MM.1S (cell line): ENCODE measurements at regions not wholly inside any gene's neighbourhood (a gene's known extent, or its start where the extent isn't known, plus 50 kb on each side); places are given as distances from the start of the nearest gene placed in this dataset.

Experiments
- DNase-seq: peaks from one replicate; pipeline ENCODE4 v3.0.0-alpha.2; 2015
- H2AFZ ChIP-seq: fragments of 300-600 bp; sonication (generic); 2 replicates; pipeline ENCODE4 v1.6.0; 2016; ENCODE audit warnings: antibody characterized with exemption, low read length
- H3F3A ChIP-seq: fragments of 300-600 bp; sonication (generic); 2 replicates; pipeline ENCODE4 v1.6.1; 2016; ENCODE audit warnings: mild to moderate bottlenecking, antibody characterized with exemption, low read length, moderate library complexity, mixed read lengths; ENCODE audit not compliant: insufficient read depth
- H3K27ac ChIP-seq: fragments of 300-600 bp; sonication (generic); 2 replicates; pipeline ENCODE4 v1.5.1; 2016; ENCODE audit warnings: mild to moderate bottlenecking, low read length
- H3K27me3 ChIP-seq: fragments of 300-600 bp; sonication (generic); replicated peaks from 2 replicates; pipeline ENCODE4 v1.6.0; 2016; ENCODE audit warnings: low read length; ENCODE audit not compliant: insufficient read depth
- H3K36me3 ChIP-seq: fragments of 300-600 bp; sonication (generic); replicated peaks from 2 replicates; pipeline ENCODE4 v1.6.1; 2016; ENCODE audit warnings: mild to moderate bottlenecking, low read length, mixed read lengths; ENCODE audit not compliant: insufficient read depth
- H3K4me1 ChIP-seq: fragments of 300-600 bp; sonication (generic); 2 replicates; pipeline ENCODE4 v1.6.1; 2016; ENCODE audit warnings: low read length, mixed read lengths
- H3K4me2 ChIP-seq: fragments of 300-600 bp; sonication (generic); 2 replicates; pipeline ENCODE4 v1.6.0; 2016; ENCODE audit warnings: low read depth, low read length
- H3K4me3 ChIP-seq: fragments of 300-600 bp; sonication (generic); 2 replicates; pipeline ENCODE4 v1.5.1; 2016; ENCODE audit warnings: low read length, mixed read lengths
- H3K79me2 ChIP-seq: fragments of 300-600 bp; sonication (generic); 2 replicates; pipeline ENCODE4 v1.6.1; 2016; ENCODE audit warnings: mixed run types, low read length, mixed read lengths
- H3K9ac ChIP-seq: fragments of 300-600 bp; sonication (generic); 2 replicates; pipeline ENCODE4 v1.6.1; 2016; ENCODE audit warnings: low read length, mixed read lengths
- H3K9me2 ChIP-seq: fragments of 300-600 bp; sonication (generic); replicated peaks from 2 replicates; pipeline ENCODE4 v1.6.1; 2016; ENCODE audit warnings: mild to moderate bottlenecking, low read length, mixed read lengths; ENCODE audit not compliant: insufficient read depth
- H3K9me3 ChIP-seq: fragments of 300-600 bp; sonication (generic); replicated peaks from 2 replicates; pipeline ENCODE4 v1.6.1; 2016; ENCODE audit warnings: mild to moderate bottlenecking, low read length, mixed read lengths; ENCODE audit not compliant: insufficient read depth
- H4K20me1 ChIP-seq: fragments of 300-600 bp; sonication (generic); 2 replicates; pipeline ENCODE4 v1.6.1; 2016; ENCODE audit warnings: mild to moderate bottlenecking, low read length, moderate library complexity, mixed read lengths; ENCODE audit not compliant: insufficient read depth
- EZH2 ChIP-seq: fragments of 300-600 bp; sonication (generic); optimal IDR thresholded peaks from 2 replicates; pipeline ENCODE3; 2017; ENCODE audit warnings: low read depth, mild to moderate bottlenecking, antibody characterized with exemption, low read length, mixed read lengths
- EZH2phosphoT487 ChIP-seq: fragments of 300-600 bp; sonication (generic); IDR thresholded peaks from 2 replicates; pipeline ENCODE4 v1.6.1; 2018; ENCODE audit warnings: antibody characterized with exemption, low read length
- TF ChIP-seq, protein P1 (sequence below): fragments of 300-600 bp; sonication (generic); IDR thresholded peaks from 2 replicates; pipeline ENCODE4 v1.5.1; 2016; ENCODE audit warnings: antibody characterized with exemption, low read length, mixed read lengths

DNA sequence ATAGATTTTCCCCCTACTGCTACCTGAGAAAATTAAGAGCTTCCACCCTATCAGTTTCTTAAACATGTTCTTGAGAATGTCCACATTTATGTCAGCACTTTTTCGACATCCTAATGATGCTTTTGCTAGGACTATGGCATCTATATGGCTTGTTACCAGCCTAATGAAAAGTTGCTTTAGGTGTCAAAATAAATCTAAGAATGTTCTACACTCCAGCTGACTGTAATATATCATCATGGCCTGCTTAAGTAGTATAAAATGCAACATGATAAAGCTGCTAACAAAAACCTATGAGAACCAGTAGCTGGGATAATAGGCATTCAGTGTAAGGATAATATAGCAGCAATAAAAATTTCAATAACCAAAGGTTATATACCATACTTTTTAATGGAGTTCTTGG lies 1983.5 kb upstream of the CELF4 start:
- DNase-seq: no peak
- no peak overlapping the region for H2AFZ ChIP-seq
- H3K9ac ChIP-seq: no peak overlapping the region
- H3K9me3 ChIP-seq: no peaks in the 10 kb centered on the region
- H4K20me1 ChIP-seq: no peaks in the 10 kb centered on the region
- no peaks in the 10 kb centered on the region for H3K79me2 ChIP-seq
- no peak overlapping the region for H3K4me2 ChIP-seq
- H3K4me1 ChIP-seq: no peaks in the 10 kb centered on the region
- H3K4me3 ChIP-seq: no peak overlapping the region
- H3K9me2 ChIP-seq: no peaks in the 10 kb centered on the region
- no peaks in the 10 kb centered on the region for H3K27me3 ChIP-seq
- no peaks in the 10 kb centered on the region for H3K36me3 ChIP-seq
- TF ChIP-seq EZH2: no peak
- TF ChIP-seq, protein P1, sequence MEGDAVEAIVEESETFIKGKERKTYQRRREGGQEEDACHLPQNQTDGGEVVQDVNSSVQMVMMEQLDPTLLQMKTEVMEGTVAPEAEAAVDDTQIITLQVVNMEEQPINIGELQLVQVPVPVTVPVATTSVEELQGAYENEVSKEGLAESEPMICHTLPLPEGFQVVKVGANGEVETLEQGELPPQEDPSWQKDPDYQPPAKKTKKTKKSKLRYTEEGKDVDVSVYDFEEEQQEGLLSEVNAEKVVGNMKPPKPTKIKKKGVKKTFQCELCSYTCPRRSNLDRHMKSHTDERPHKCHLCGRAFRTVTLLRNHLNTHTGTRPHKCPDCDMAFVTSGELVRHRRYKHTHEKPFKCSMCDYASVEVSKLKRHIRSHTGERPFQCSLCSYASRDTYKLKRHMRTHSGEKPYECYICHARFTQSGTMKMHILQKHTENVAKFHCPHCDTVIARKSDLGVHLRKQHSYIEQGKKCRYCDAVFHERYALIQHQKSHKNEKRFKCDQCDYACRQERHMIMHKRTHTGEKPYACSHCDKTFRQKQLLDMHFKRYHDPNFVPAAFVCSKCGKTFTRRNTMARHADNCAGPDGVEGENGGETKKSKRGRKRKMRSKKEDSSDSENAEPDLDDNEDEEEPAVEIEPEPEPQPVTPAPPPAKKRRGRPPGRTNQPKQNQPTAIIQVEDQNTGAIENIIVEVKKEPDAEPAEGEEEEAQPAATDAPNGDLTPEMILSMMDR: no peak
- no peak for TF ChIP-seq EZH2phosphoT487
- no peaks in the 10 kb centered on the region for H3F3A ChIP-seq
- no peak overlapping the region for H3K27ac ChIP-seq

DNA sequence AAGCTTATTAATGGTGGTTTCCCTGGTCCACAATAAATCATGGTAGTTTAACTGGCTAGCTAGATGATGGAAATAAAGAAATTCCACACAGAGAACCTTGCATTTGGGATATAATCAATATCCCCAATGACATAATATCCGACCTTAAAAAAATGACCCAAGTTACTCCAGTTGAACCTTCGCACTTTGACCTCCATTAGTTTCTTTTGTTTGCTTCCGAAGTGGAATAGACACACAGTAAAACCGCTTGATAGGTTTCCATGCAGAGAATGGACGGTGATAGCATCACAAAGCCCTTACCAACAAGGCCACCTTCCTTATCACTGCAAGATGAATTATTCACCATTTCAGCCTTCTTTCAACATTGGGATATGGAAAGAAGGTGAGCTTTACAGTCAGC lies 1966.1 kb upstream of the CELF4 start:
- H3K4me3 ChIP-seq: no peak overlapping the region
- H2AFZ ChIP-seq: no peak overlapping the region
- H3K36me3 ChIP-seq: no peaks in the 10 kb centered on the region
- H3K9me2 ChIP-seq: no peaks in the 10 kb centered on the region
- DNase-seq: no peak
- TF ChIP-seq EZH2 (no peak), EZH2phosphoT487 (no peak)
- TF ChIP-seq, protein P1: no peak
- H3K4me2 ChIP-seq: no peak overlapping the region
- no peak overlapping the region for H3K27ac ChIP-seq
- no peaks in the 10 kb centered on the region for H3K9me3 ChIP-seq
- no peaks in the 10 kb centered on the region for H3F3A ChIP-seq
- no peaks in the 10 kb centered on the region for H3K4me1 ChIP-seq
- no peaks in the 10 kb centered on the region for H4K20me1 ChIP-seq
- no peaks in the 10 kb centered on the region for H3K79me2 ChIP-seq
- no peak overlapping the region for H3K9ac ChIP-seq
- H3K27me3 ChIP-seq: no peaks in the 10 kb centered on the region

GRCh38 chr18:39529358-39529757 lies 1963.8 kb upstream of the CELF4 start:
- H3K36me3 ChIP-seq: no peaks in the 10 kb centered on the region
- TF ChIP-seq EZH2phosphoT487 (no peak), EZH2 (no peak)
- TF ChIP-seq, protein P1: no peak
- H2AFZ ChIP-seq: no peak overlapping the region
- H3K9me3 ChIP-seq: no peaks in the 10 kb centered on the region
- H4K20me1 ChIP-seq: no peaks in the 10 kb centered on the region
- H3K27ac ChIP-seq: no peak overlapping the region
- DNase-seq: no peak
- H3K4me2 ChIP-seq: no peak overlapping the region
- H3K27me3 ChIP-seq: no peaks in the 10 kb centered on the region
- no peaks in the 10 kb centered on the region for H3K4me1 ChIP-seq
- H3K9me2 ChIP-seq: no peaks in the 10 kb centered on the region
- no peaks in the 10 kb centered on the region for H3K79me2 ChIP-seq
- H3K9ac ChIP-seq: no peak overlapping the region
- H3K4me3 ChIP-seq: no peak overlapping the region
- no peaks in the 10 kb centered on the region for H3F3A ChIP-seq
